ENCODE measurements at regions not wholly inside any gene's neighbourhood (a gene's known extent, or its start where the extent isn't known, plus 50 kb on each side); places are given as distances from the start of the nearest gene placed in this dataset.
"Not testable (repeated sequence)": the region's sequence is repeated elsewhere in the genome, so short reads cannot be mapped to it uniquely, and the experiment has no call there.

DNA sequence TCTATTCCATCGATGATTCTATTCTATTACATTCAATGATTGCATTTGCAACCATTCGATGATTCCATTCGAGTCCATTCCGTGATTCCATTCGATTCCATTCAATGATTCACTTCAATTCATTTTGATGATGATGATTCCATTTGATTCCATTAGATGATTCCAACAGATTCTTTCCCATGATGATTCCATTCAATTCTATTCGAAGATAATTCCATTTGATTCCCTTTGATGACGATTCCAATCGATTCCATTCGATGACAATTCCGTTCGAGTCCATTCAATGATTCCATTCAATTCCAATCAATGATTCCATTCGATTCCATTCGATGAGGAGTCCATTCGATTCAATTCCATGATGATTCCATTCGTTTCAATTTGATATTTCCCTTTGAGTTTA, 1088.8 kb downstream of the RPIA start:
- Mint-ChIP-seq H3K27ac (no peak overlapping the region), H3K4me1 (no peaks in the 10 kb centered on the region), H3K4me3 (no peak overlapping the region), H3K27me3 (ENCODE audit: insufficient read depth) (no peaks in the 10 kb centered on the region), H3K9me3 (peaks cover 100% of the 10 kb centered on the region), H3K36me3 (ENCODE audit: low read depth) (peaks cover 53% of the 10 kb centered on the region)
- Histone ChIP-seq H3K9me3 (ENCODE audit: control insufficient read depth, low read length) (peaks cover 100% of the 10 kb centered on the region), H3K4me1 (ENCODE audit: control insufficient read depth, insufficient read depth, low read length) (no peaks in the 10 kb centered on the region), H3K9ac (ENCODE audit: extremely low read depth, low read length, poor library complexity, severe bottlenecking) (no peak overlapping the region), H3K4me3 (ENCODE audit: low read length) (peak overlapping the region; percentile 50), H3K27ac (ENCODE audit: low read depth, low read length) (no peak overlapping the region), H3K27me3 (ENCODE audit: control insufficient read depth, insufficient read depth, low read length, poor library complexity, severe bottlenecking) (no peaks in the 10 kb centered on the region), H3K36me3 (ENCODE audit: control insufficient read depth, insufficient read depth, low read length) (no peaks in the 10 kb centered on the region)
- WGBS, 2 experiments (ENCODE audit: insufficient coverage in 1 of 2, insufficient read length in 1 of 2) = 82 to 84% methylated on average over 15 of the region's 15 CpGs
- TF ChIP-seq, protein P1, sequence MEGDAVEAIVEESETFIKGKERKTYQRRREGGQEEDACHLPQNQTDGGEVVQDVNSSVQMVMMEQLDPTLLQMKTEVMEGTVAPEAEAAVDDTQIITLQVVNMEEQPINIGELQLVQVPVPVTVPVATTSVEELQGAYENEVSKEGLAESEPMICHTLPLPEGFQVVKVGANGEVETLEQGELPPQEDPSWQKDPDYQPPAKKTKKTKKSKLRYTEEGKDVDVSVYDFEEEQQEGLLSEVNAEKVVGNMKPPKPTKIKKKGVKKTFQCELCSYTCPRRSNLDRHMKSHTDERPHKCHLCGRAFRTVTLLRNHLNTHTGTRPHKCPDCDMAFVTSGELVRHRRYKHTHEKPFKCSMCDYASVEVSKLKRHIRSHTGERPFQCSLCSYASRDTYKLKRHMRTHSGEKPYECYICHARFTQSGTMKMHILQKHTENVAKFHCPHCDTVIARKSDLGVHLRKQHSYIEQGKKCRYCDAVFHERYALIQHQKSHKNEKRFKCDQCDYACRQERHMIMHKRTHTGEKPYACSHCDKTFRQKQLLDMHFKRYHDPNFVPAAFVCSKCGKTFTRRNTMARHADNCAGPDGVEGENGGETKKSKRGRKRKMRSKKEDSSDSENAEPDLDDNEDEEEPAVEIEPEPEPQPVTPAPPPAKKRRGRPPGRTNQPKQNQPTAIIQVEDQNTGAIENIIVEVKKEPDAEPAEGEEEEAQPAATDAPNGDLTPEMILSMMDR (conservative IDR thresholded peaks at IDR 0.05) = no peak
- DNase-seq = no peak

DNA sequence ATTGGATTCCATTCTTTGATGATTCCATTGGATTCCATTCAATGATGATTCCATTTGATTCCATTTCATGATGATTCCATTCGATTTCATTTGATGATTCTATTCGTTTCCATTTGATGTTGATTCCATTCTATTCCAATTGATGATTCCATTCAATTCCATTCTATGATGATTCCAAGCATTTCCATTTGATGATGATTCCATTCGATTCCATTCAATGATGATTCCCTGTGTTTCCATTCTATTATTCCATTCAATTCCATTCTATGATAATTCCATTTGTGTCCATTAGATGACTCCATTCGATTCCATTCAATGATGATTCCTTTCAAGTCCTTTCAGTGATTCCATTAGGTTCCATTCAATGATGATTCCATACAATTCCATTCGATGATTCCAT, 1090.5 kb downstream of the RPIA start:
- peaks cover 46% of the 10 kb centered on the region for H3K36me3 Mint-ChIP-seq (ENCODE audit: low read depth)
- TF ChIP-seq, protein P1 (conservative IDR thresholded peaks at IDR 0.05) = no peak
- no peak overlapping the region for H3K9ac ChIP-seq (ENCODE audit: extremely low read depth, low read length, poor library complexity, severe bottlenecking)
- H3K27me3 Mint-ChIP-seq (ENCODE audit: insufficient read depth) = no peaks in the 10 kb centered on the region
- peak overlapping the region; percentile 50 for H3K4me3 ChIP-seq (ENCODE audit: low read length)
- H3K27ac ChIP-seq (ENCODE audit: low read depth, low read length) = no peak overlapping the region
- no peak overlapping the region for H3K27ac Mint-ChIP-seq
- WGBS, 2 experiments (ENCODE audit: insufficient coverage in 1 of 2, insufficient read length in 1 of 2) = 63 to 76% methylated on average over 5 of the region's 5 CpGs
- peaks cover 100% of the 10 kb centered on the region for H3K9me3 Mint-ChIP-seq
- H3K36me3 ChIP-seq (ENCODE audit: control insufficient read depth, insufficient read depth, low read length) = no peaks in the 10 kb centered on the region
- H3K4me3 Mint-ChIP-seq = no peak overlapping the region
- H3K27me3 ChIP-seq (ENCODE audit: control insufficient read depth, insufficient read depth, low read length, poor library complexity, severe bottlenecking) = no peaks in the 10 kb centered on the region
- no peaks in the 10 kb centered on the region for H3K4me1 ChIP-seq (ENCODE audit: control insufficient read depth, insufficient read depth, low read length)
- DNase-seq = no peak
- H3K9me3 ChIP-seq (ENCODE audit: control insufficient read depth, low read length) = peaks cover 100% of the 10 kb centered on the region
- no peaks in the 10 kb centered on the region for H3K4me1 Mint-ChIP-seq

DNA sequence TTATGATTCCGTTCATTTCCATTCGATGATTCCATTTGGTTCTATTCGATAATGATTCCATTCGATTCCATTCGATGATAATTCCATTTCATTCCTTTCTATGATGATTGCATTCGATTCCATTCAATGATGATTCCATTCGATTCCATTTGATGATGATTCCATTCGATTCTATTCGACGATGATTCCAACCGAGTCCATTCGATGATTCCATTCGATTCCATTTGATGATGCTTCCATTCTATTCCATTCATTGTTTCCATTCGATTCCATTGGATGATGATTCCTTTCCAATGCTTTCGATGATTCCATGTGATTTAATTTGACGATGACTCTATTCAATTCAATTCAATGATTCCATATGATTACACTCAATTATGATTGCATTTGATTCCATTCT, 1093.5 kb downstream of the RPIA start:
- Mint-ChIP-seq H3K4me3 (no peak overlapping the region), H3K4me1 (no peaks in the 10 kb centered on the region), H3K27ac (no peak overlapping the region), H3K9me3 (peaks cover 100% of the 10 kb centered on the region), H3K36me3 (ENCODE audit: low read depth) (peaks cover 45% of the 10 kb centered on the region), H3K27me3 (ENCODE audit: insufficient read depth) (no peaks in the 10 kb centered on the region)
- Histone ChIP-seq H3K9me3 (ENCODE audit: control insufficient read depth, low read length) (peaks cover 100% of the 10 kb centered on the region), H3K9ac (ENCODE audit: extremely low read depth, low read length, poor library complexity, severe bottlenecking) (no peak overlapping the region), H3K4me1 (ENCODE audit: control insufficient read depth, insufficient read depth, low read length) (no peaks in the 10 kb centered on the region), H3K4me3 (ENCODE audit: low read length) (peak overlapping the region; percentile 50), H3K36me3 (ENCODE audit: control insufficient read depth, insufficient read depth, low read length) (no peaks in the 10 kb centered on the region), H3K27ac (ENCODE audit: low read depth, low read length) (no peak overlapping the region), H3K27me3 (ENCODE audit: control insufficient read depth, insufficient read depth, low read length, poor library complexity, severe bottlenecking) (no peaks in the 10 kb centered on the region)
- TF ChIP-seq, protein P1 (conservative IDR thresholded peaks at IDR 0.05) = no peak
- DNase-seq = no peak
- WGBS, 2 experiments (ENCODE audit: insufficient coverage in 1 of 2, insufficient read length in 1 of 2) = 90 to 91% methylated on average over 16 of the region's 16 CpGs

DNA sequence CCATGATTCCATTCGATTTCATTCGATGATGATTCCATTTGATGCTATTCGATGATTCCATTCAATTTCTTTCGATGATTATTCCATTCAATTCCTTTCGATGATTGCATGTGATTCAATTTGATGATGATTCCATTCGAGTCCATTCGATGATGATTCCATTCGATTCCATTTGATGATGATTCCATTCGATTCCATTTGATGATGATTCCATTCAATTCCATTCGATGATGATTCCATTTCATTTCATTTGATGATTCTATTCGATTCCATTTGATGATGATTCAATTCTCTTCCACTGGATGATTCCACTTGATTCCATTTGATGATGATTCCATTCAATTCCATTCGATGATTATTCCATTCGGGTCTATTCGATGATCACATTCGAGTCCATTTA, 1094.1 kb downstream of the RPIA start:
- not testable (repeated sequence) for H3K27ac ChIP-seq (ENCODE audit: low read depth, low read length); H3K9ac ChIP-seq (ENCODE audit: extremely low read depth, low read length, poor library complexity, severe bottlenecking); H3K36me3 ChIP-seq (ENCODE audit: control insufficient read depth, insufficient read depth, low read length); H3K27me3 Mint-ChIP-seq (ENCODE audit: insufficient read depth); H3K4me1 Mint-ChIP-seq; H3K4me3 Mint-ChIP-seq; DNase-seq; H3K4me1 ChIP-seq (ENCODE audit: control insufficient read depth, insufficient read depth, low read length); H3K27me3 ChIP-seq (ENCODE audit: control insufficient read depth, insufficient read depth, low read length, poor library complexity, severe bottlenecking); H3K27ac Mint-ChIP-seq
- Histone ChIP-seq H3K9me3 (ENCODE audit: control insufficient read depth, low read length) (peaks cover 100% of the 10 kb centered on the region), H3K4me3 (ENCODE audit: low read length) (peak overlapping the region; percentile 50)
- 82 to 88% methylated on average over 15 of the region's 15 CpGs for whole genome bisulfite sequencing, 2 experiments (ENCODE audit: insufficient coverage in 1 of 2, insufficient read length in 1 of 2)
- H3K9me3 Mint-ChIP-seq = peaks cover 100% of the 10 kb centered on the region
- H3K36me3 Mint-ChIP-seq (ENCODE audit: low read depth) = peaks cover 42% of the 10 kb centered on the region

DNA sequence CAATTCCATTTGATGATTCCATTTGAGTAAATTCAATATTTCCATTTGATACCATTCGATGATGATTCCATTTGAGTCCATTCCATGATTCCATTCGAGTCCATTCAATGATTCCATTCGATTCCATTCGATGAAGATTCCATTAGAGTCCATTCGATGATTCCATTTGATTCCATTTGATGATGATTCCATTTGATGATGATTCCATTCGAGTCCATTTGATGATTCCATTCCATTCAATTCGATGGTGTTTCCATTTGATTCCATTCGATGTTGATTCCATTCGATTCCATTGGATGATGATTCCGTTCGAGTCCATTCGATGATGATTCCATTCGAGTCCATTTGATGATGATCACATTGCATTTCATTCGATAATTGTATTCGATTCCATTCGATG, 1095.2 kb downstream of the RPIA start:
- H3K27me3 Mint-ChIP-seq (ENCODE audit: insufficient read depth); H3K9ac ChIP-seq (ENCODE audit: extremely low read depth, low read length, poor library complexity, severe bottlenecking); H3K4me3 ChIP-seq (ENCODE audit: low read length); H3K4me1 ChIP-seq (ENCODE audit: control insufficient read depth, insufficient read depth, low read length); H3K36me3 ChIP-seq (ENCODE audit: control insufficient read depth, insufficient read depth, low read length); H3K27ac ChIP-seq (ENCODE audit: low read depth, low read length); H3K4me3 Mint-ChIP-seq; H3K4me1 Mint-ChIP-seq; H3K27me3 ChIP-seq (ENCODE audit: control insufficient read depth, insufficient read depth, low read length, poor library complexity, severe bottlenecking); H3K27ac Mint-ChIP-seq; DNase-seq: not testable (repeated sequence)
- Mint-ChIP-seq H3K36me3 (ENCODE audit: low read depth) (peaks cover 41% of the 10 kb centered on the region), H3K9me3 (peaks cover 100% of the 10 kb centered on the region)
- peaks cover 100% of the 10 kb centered on the region for H3K9me3 ChIP-seq (ENCODE audit: control insufficient read depth, low read length)
- 81 to 83% methylated on average over 15 to 16 of the region's 16 CpGs for WGBS, 2 experiments (ENCODE audit: insufficient coverage in 1 of 2, insufficient read length in 1 of 2)
